ENCODE measurements at regions not wholly inside any gene's neighbourhood (a gene's known extent, or its start where the extent isn't known, plus 50 kb on each side); places are given as distances from the start of the nearest gene placed in this dataset.
A peak's percentile ranks its signal among the peaks of the same experiment; 100 is the strongest.
"Not testable (repeated sequence)": the region's sequence is repeated elsewhere in the genome, so short reads cannot be mapped to it uniquely, and the experiment has no call there.

- Mint-ChIP-seq H3K4me3 (ENCODE audit: unreplicated experiment) (no peak overlapping the region), H3K27me3 (ENCODE audit: low read depth) (peaks cover 16% of the 10 kb centered on the region), H3K27ac (ENCODE audit: unreplicated experiment) (no peak overlapping the region), H3K4me1 (ENCODE audit: low read depth) (no peaks in the 10 kb centered on the region), H3K36me3 (ENCODE audit: low read depth) (no peaks in the 10 kb centered on the region), H3K9me3 (ENCODE audit: low read depth) (no peaks in the 10 kb centered on the region)
- DNase-seq (ENCODE audit: low spot score): no peak
- no peak for TF ChIP-seq CTCF (IDR thresholded peaks at IDR 0.05)
Observed at GRCh38 chr5:152058267-152058666, 133.6 kb upstream of the GLRA1 start.

DNA sequence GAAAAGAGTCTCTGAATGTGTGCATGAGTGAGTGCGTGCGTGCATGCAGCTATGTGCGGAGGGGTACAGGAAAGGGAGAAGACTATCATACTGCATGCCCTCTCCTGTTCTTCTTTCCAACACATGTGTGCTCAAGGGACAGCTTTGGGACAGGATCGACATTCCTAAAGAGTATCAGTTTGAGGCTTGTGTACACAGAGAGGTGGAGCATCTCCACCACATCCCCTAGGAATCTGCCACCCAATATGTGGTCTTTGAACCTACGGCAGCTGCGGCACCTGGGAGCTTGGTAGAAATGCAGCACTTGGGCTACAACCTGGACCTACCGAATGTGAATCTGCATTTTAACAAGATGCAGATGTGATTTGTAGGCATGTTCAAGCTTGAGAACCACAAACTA is 132.3 kb upstream of the GLRA1 start:
- Mint-ChIP-seq H3K36me3 (ENCODE audit: low read depth) (peaks cover 1% of the 10 kb centered on the region), H3K4me1 (ENCODE audit: low read depth) (peaks cover 10% of the 10 kb centered on the region), H3K27ac (ENCODE audit: unreplicated experiment) (no peak overlapping the region), H3K9me3 (ENCODE audit: low read depth) (no peaks in the 10 kb centered on the region), H3K27me3 (ENCODE audit: low read depth) (peaks cover 14% of the 10 kb centered on the region), H3K4me3 (ENCODE audit: unreplicated experiment) (no peak overlapping the region)
- no peak for DNase-seq (ENCODE audit: low spot score)
- TF ChIP-seq CTCF (IDR thresholded peaks at IDR 0.05): no peak

DNA sequence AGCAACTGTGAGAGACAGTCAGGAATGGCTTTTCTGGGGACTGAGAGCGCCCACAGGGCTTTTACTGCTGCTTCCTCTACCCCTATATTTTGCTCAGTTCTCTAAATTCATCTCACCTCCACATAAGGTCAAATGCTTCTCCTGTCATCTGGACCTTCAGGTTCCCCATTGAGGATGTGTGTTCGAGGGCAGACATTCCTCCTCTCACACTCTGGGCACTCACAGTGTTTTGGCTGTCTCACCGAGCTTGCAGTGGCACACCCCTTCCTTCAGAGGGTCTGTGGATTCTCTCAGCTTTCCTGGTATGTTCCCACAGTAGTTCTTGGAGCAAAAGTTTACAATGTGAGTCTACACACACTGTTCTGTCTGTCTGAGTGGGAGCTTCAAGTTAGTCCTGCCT is 127.8 kb upstream of the GLRA1 start:
- H3K27me3 Mint-ChIP-seq (ENCODE audit: low read depth): peaks cover 8% of the 10 kb centered on the region
- peaks cover 35% of the 10 kb centered on the region for H3K9me3 Mint-ChIP-seq (ENCODE audit: low read depth)
- H3K27ac Mint-ChIP-seq (ENCODE audit: unreplicated experiment): peak overlapping the region; percentile 78
- H3K4me3 Mint-ChIP-seq (ENCODE audit: unreplicated experiment): no peak overlapping the region
- peaks cover 5% of the 10 kb centered on the region for H3K36me3 Mint-ChIP-seq (ENCODE audit: low read depth)
- TF ChIP-seq CTCF (IDR thresholded peaks at IDR 0.05): no peak
- H3K4me1 Mint-ChIP-seq (ENCODE audit: low read depth): peaks cover 10% of the 10 kb centered on the region
- no peak for DNase-seq (ENCODE audit: low spot score)

GRCh38 chr5:152051499-152052454 is 127.1 kb upstream of the GLRA1 start:
- Mint-ChIP-seq H3K27ac (ENCODE audit: unreplicated experiment) (peak overlapping the region; percentile 78), H3K27me3 (ENCODE audit: low read depth) (peaks cover 2% of the 10 kb centered on the region), H3K9me3 (ENCODE audit: low read depth) (peaks cover 37% of the 10 kb centered on the region), H3K36me3 (ENCODE audit: low read depth) (peaks cover 5% of the 10 kb centered on the region), H3K4me1 (ENCODE audit: low read depth) (peaks cover 10% of the 10 kb centered on the region), H3K4me3 (ENCODE audit: unreplicated experiment) (no peak overlapping the region)
- no peak for DNase-seq (ENCODE audit: low spot score)
- no peak for TF ChIP-seq CTCF (IDR thresholded peaks at IDR 0.05)

GRCh38 chr5:152046361-152046760 is 121.7 kb upstream of the GLRA1 start:
- H3K36me3 Mint-ChIP-seq (ENCODE audit: low read depth): peaks cover 3% of the 10 kb centered on the region
- no peak overlapping the region for H3K27ac Mint-ChIP-seq (ENCODE audit: unreplicated experiment)
- H3K4me3 Mint-ChIP-seq (ENCODE audit: unreplicated experiment): no peak overlapping the region
- no peaks in the 10 kb centered on the region for H3K27me3 Mint-ChIP-seq (ENCODE audit: low read depth)
- H3K9me3 Mint-ChIP-seq (ENCODE audit: low read depth): peaks cover 39% of the 10 kb centered on the region
- no peaks in the 10 kb centered on the region for H3K4me1 Mint-ChIP-seq (ENCODE audit: low read depth)
- no peak for TF ChIP-seq CTCF (IDR thresholded peaks at IDR 0.05)
- no peak for DNase-seq (ENCODE audit: low spot score)

- not testable (repeated sequence) for H3K36me3 Mint-ChIP-seq (ENCODE audit: low read depth); H3K4me1 Mint-ChIP-seq (ENCODE audit: low read depth); H3K4me3 Mint-ChIP-seq (ENCODE audit: unreplicated experiment); DNase-seq (ENCODE audit: low spot score); H3K27ac Mint-ChIP-seq (ENCODE audit: unreplicated experiment); H3K27me3 Mint-ChIP-seq (ENCODE audit: low read depth)
- H3K9me3 Mint-ChIP-seq (ENCODE audit: low read depth): peaks cover 11% of the 10 kb centered on the region
Observed at GRCh38 chr5:152038856-152039255, 114.2 kb upstream of the GLRA1 start.

DNA sequence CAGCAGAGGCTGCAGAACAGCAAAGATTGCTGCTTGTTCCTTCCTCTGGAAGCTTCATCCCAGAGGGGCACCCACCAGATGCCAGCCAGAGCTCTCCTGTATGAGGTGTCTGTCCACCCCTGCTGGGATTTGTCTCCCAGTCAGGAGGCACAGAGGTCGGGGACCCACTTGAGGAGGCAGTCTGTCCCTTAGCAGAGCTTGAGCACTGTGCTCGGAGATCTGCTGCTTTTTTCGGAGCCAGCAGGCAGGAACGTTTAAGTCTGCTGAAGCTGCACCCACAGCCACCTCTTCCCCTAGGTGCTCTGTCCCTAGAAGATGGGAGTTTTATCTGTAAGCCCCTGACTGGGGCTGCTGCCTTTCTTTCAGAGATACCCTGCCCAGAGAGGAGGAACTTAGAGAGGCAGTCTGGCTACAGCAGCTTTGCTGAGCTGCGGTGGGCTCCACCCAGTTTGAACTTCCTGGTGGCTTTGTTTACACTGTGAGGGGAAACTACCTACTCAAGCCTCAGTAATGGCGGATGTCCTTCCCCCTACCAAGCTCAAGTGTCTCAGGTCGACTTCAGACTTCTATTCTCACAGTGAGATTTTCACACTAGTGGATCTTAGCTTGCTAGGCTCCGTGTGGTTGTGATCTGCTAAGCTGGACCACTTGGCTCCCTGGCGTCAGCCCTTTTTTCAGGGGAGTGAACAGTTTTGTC is 101.8 kb upstream of the GLRA1 start:
- not testable (repeated sequence) for H3K36me3 Mint-ChIP-seq (ENCODE audit: low read depth); DNase-seq (ENCODE audit: low spot score); H3K4me3 Mint-ChIP-seq (ENCODE audit: unreplicated experiment); H3K27ac Mint-ChIP-seq (ENCODE audit: unreplicated experiment); H3K4me1 Mint-ChIP-seq (ENCODE audit: low read depth)
- Mint-ChIP-seq H3K9me3 (ENCODE audit: low read depth) (peaks cover 13% of the 10 kb centered on the region), H3K27me3 (ENCODE audit: low read depth) (peaks cover 37% of the 10 kb centered on the region)

Measured in chondrocyte (in vitro differentiated cells).